Gastroesophageal sphincter (tissue), 4 donors: ENCODE measurements at regions not wholly inside any gene's neighbourhood (a gene's known extent, or its start where the extent isn't known, plus 50 kb on each side); places are given as distances from the start of the nearest gene placed in this dataset.
"Not testable (repeated sequence)": the region's sequence is repeated elsewhere in the genome, so short reads cannot be mapped to it uniquely, and the experiment has no call there.

Experiments used
- ATAC-seq: fragments of 150-250 bp; one replicate; pipeline ENCODE4 v1.9.1; 2016; ENCODE audit warnings: mild to moderate bottlenecking, moderate library complexity
- H3K27ac ChIP-seq, 4 donors: fragments of 200-600 bp; sonication (generic) in 3 of 4; 1 replicate in 3 of 4; 2 replicates in 1 of 4; pipeline ENCODE4 v1.5.1; 2016 to 2019
- H3K27me3 ChIP-seq: fragments of 200-600 bp; sonication (generic); one replicate; pipeline ENCODE4 v1.5.1; 2019
- H3K36me3 ChIP-seq, 2 donors: fragments of 200-600 bp; sonication (generic); one replicate each; pipeline ENCODE4 v1.5.1; 2019; ENCODE audit warnings: control low read depth in 1 of 2
- H3K4me1 ChIP-seq, 3 donors: fragments of 200-600 bp; sonication (generic); 1 replicate in 2 of 3; 2 replicates in 1 of 3; pipeline ENCODE4 v1.5.1; 2016 to 2019; ENCODE audit warnings: control low read depth in 2 of 3
- H3K4me3 ChIP-seq, 2 donors: fragments of 200-600 bp; sonication (generic); one replicate each; pipeline ENCODE4 v1.5.1; 2019; ENCODE audit warnings: mild to moderate bottlenecking in 1 of 2, moderate library complexity in 1 of 2
- H3K9me3 ChIP-seq, 3 donors: fragments of 200-600 bp; sonication (generic); one replicate each; pipeline ENCODE4 v1.5.1; 2017 to 2019; ENCODE audit warnings: control low read depth in 2 of 3
- CTCF ChIP-seq, 4 experiments: fragments of 200-600 bp in 2 of 4; fragments of 450-650 bp in 2 of 4; sonication (generic) in 1 of 4; IDR thresholded peaks; one replicate each; pipeline ENCODE4 v1.5.1; 2017 to 2019; ENCODE audit warnings: antibody characterized with exemption in 4 of 4, mild to moderate bottlenecking in 2 of 4, moderate library complexity in 2 of 4
- EP300 ChIP-seq: sonication (generic); formaldehyde crosslinking; IDR thresholded peaks from one replicate; pipeline ENCODE4 v1.6.1; 2017; ENCODE audit warnings: antibody characterized with exemption, mild to moderate bottlenecking
- POLR2A ChIP-seq, 2 donors: fragments of 450-650 bp; IDR thresholded peaks; one replicate each; pipeline ENCODE4 v1.6.1; 2017; ENCODE audit warnings: antibody characterized with exemption in 2 of 2, mild to moderate bottlenecking in 2 of 2, moderate library complexity in 1 of 2
- POLR2AphosphoS5 ChIP-seq: sonication (generic); formaldehyde crosslinking; IDR thresholded peaks from one replicate; pipeline ENCODE4 v1.6.1; 2017; ENCODE audit warnings: antibody characterized with exemption
- WGBS, 2 donors: methylation state at CpG; one replicate each; pipeline ENCODE4 v1.1.5; 2018; ENCODE audit warnings: low coverage in 1 of 2; 5-methylcytosine and 5-hydroxymethylcytosine counted together

- Histone ChIP-seq H3K4me3 (no peak overlapping the region), H3K27ac (no peak overlapping the region), H3K9me3 (no peaks in the 10 kb centered on the region), H3K4me1 (peaks cover 0 to 10% (median 0%) of the 10 kb centered on the region in 3 donors), H3K27me3 (no peaks in the 10 kb centered on the region), H3K36me3 (no peaks in the 10 kb centered on the region)
- TF ChIP-seq POLR2AphosphoS5, result no peak
- no peak for TF ChIP-seq CTCF (IDR thresholded peaks at IDR 0.05)
- no peak for TF ChIP-seq POLR2A (IDR thresholded peaks at IDR 0.05)
- TF ChIP-seq EP300, result no peak
- 35 to 93% methylated on average over 3 of the region's 3 CpGs for WGBS, 2 donors
- ATAC-seq, result no peak
Observed at GRCh38 chr6:93183531-93183972, 235.8 kb downstream of the EPHA7 start.

GRCh38 chr6:93182938-93183479, 236.3 kb downstream of the EPHA7 start:
- no peak for ATAC-seq
- TF ChIP-seq CTCF (IDR thresholded peaks at IDR 0.05), result no peak
- no peak for TF ChIP-seq POLR2A (IDR thresholded peaks at IDR 0.05)
- no peak for TF ChIP-seq POLR2AphosphoS5
- no peak overlapping the region for H3K27ac ChIP-seq
- no peaks in the 10 kb centered on the region for H3K9me3 ChIP-seq
- no peaks in the 10 kb centered on the region for H3K36me3 ChIP-seq
- peaks cover 0 to 13% (median 0%) of the 10 kb centered on the region in 3 donors for H3K4me1 ChIP-seq
- H3K27me3 ChIP-seq, result no peaks in the 10 kb centered on the region
- WGBS, 2 donors, result 60 to 82% methylated on average over 2 of the region's 2 CpGs
- H3K4me3 ChIP-seq, result no peak overlapping the region

- Histone ChIP-seq H3K27me3 (no peaks in the 10 kb centered on the region), H3K9me3 (no peaks in the 10 kb centered on the region), H3K27ac (no peak overlapping the region), H3K36me3 (no peaks in the 10 kb centered on the region), H3K4me3 (no peak overlapping the region), H3K4me1 (peaks cover 0 to 25% (median 3%) of the 10 kb centered on the region in 3 donors)
- ATAC-seq, result no peak
- WGBS, 2 donors, result 95 to 100% methylated on average over 2 of the region's 2 CpGs
- no peak for TF ChIP-seq CTCF (IDR thresholded peaks at IDR 0.05)
- TF ChIP-seq EP300, result no peak
- no peak for TF ChIP-seq POLR2A (IDR thresholded peaks at IDR 0.05)
- TF ChIP-seq POLR2AphosphoS5, result no peak
Observed at GRCh38 chr6:93177918-93178317, 241.4 kb downstream of the EPHA7 start.

- Histone ChIP-seq H3K4me3 (no peak overlapping the region), H3K27ac (no peak overlapping the region), H3K4me1 (peaks cover 0 to 25% (median 3%) of the 10 kb centered on the region in 3 donors), H3K27me3 (no peaks in the 10 kb centered on the region), H3K9me3 (no peaks in the 10 kb centered on the region), H3K36me3 (no peaks in the 10 kb centered on the region)
- TF ChIP-seq CTCF (IDR thresholded peaks at IDR 0.05) (no peak), POLR2AphosphoS5 (no peak), EP300 (no peak), POLR2A (IDR thresholded peaks at IDR 0.05) (no peak)
- ATAC-seq, result no peak
- WGBS, 2 donors, result 77 to 95% methylated on average over 2 to 3 of the region's 3 CpGs
Observed at GRCh38 chr6:93177438-93177837, 241.9 kb downstream of the EPHA7 start.

- WGBS, 2 donors, result 60 to 89% methylated on average over 1 of the region's 1 CpG
- Histone ChIP-seq H3K4me1 (peaks cover 0 to 25% (median 3%) of the 10 kb centered on the region in 3 donors), H3K36me3 (no peaks in the 10 kb centered on the region), H3K9me3 (no peaks in the 10 kb centered on the region), H3K27ac (no peak overlapping the region), H3K4me3 (no peak overlapping the region), H3K27me3 (no peaks in the 10 kb centered on the region)
- ATAC-seq, result no peak
- TF ChIP-seq POLR2AphosphoS5 (no peak), POLR2A (IDR thresholded peaks at IDR 0.05) (no peak), EP300 (no peak), CTCF (IDR thresholded peaks at IDR 0.05) (no peak)
Observed at GRCh38 chr6:93176070-93176469, 243.3 kb downstream of the EPHA7 start.

GRCh38 chr6:93173573-93173972, 245.8 kb downstream of the EPHA7 start:
- no CpG with 5 or more reads among the region's 10 CpGs for WGBS, 2 donors
- not testable (repeated sequence) for H3K9me3 ChIP-seq, H3K27ac ChIP-seq, H3K4me3 ChIP-seq, ATAC-seq, H3K27me3 ChIP-seq, H3K36me3 ChIP-seq
- peaks cover 0 to 23% (median 5%) of the 10 kb centered on the region in 3 donors for H3K4me1 ChIP-seq
